OCI-LY3 (cell line): ENCODE measurements at regions not wholly inside any gene's neighbourhood (a gene's known extent, or its start where the extent isn't known, plus 50 kb on each side); places are given as distances from the start of the nearest gene placed in this dataset.

Experiments
- EZH2phosphoT487 ChIP-seq: fragments of 200-600 bp; shearing (Covaris generic); IDR thresholded peaks from 2 replicates; pipeline ENCODE4 v1.6.1; 2018; ENCODE audit warnings: antibody characterized with exemption, mixed run types, low read depth
- TF ChIP-seq, protein P1 (sequence below): fragments of 200-600, 300-600 bp; sonication (generic); IDR thresholded peaks from 2 replicates; pipeline ENCODE4 v1.5.1; 2014; ENCODE audit warnings: antibody characterized with exemption, low read length, low read depth

DNA sequence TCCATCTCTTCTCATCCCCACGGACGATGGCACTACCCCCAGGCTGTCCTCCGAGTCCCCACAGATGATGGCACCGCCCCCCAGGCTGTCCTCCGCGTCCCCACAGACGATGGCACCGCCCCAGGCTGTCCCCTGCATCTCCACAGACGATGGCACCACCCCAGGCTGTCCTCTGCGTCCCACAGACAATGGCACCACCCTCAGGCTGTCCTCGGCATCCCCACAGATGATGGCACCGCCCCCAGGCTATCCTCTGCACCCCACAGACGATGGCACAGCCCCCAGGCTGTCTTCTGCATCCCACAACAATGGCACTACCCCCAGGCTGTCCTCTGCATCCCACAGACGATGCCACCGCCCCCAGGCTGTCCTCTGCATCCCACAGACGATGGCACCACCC is 57.4 kb upstream of the PTCH1 start:
- TF ChIP-seq, protein P1, sequence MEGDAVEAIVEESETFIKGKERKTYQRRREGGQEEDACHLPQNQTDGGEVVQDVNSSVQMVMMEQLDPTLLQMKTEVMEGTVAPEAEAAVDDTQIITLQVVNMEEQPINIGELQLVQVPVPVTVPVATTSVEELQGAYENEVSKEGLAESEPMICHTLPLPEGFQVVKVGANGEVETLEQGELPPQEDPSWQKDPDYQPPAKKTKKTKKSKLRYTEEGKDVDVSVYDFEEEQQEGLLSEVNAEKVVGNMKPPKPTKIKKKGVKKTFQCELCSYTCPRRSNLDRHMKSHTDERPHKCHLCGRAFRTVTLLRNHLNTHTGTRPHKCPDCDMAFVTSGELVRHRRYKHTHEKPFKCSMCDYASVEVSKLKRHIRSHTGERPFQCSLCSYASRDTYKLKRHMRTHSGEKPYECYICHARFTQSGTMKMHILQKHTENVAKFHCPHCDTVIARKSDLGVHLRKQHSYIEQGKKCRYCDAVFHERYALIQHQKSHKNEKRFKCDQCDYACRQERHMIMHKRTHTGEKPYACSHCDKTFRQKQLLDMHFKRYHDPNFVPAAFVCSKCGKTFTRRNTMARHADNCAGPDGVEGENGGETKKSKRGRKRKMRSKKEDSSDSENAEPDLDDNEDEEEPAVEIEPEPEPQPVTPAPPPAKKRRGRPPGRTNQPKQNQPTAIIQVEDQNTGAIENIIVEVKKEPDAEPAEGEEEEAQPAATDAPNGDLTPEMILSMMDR: peak; percentile 33
- TF ChIP-seq EZH2phosphoT487: no peak
